GM12892 (cell line): ENCODE measurements at regions not wholly inside any gene's neighbourhood (a gene's known extent, or its start where the extent isn't known, plus 50 kb on each side); places are given as distances from the start of the nearest gene placed in this dataset.

ENCODE experiments used
- POLR2A ChIP-seq: IDR thresholded peaks from 2 replicates; pipeline ENCODE4 v1.6.1; 2011; ENCODE audit warnings: low read depth, low read length, control low read depth
- POLR2AphosphoS5 ChIP-seq: IDR thresholded peaks from 2 replicates; pipeline ENCODE4 v1.6.1; 2011; ENCODE audit warnings: low read depth, low read length, control low read depth
- TAF1 ChIP-seq: IDR thresholded peaks from 2 replicates; pipeline ENCODE4 v1.6.1; 2011; ENCODE audit warnings: low read depth, mild to moderate bottlenecking, control low read depth, low read length, borderline replicate concordance

- TF ChIP-seq POLR2A: no peak
- no peak for TF ChIP-seq POLR2AphosphoS5
- TF ChIP-seq TAF1: no peak
Measured at GRCh38 chr11:8313504-8314090, 49.9 kb upstream of the LMO1 start.
